ENCODE measurements at regions not wholly inside any gene's neighbourhood (a gene's known extent, or its start where the extent isn't known, plus 50 kb on each side); places are given as distances from the start of the nearest gene placed in this dataset.

- TF ChIP-seq ZBTB26 (tag by site-specific recombination; optimal IDR thresholded peaks at IDR 0.05): no peak
- no peak for TF ChIP-seq ZNF623 (tag by site-specific recombination; IDR thresholded peaks at IDR 0.05)
- no peak for TF ChIP-seq ZNF777 (tag by site-specific recombination; IDR thresholded peaks at IDR 0.05; ENCODE audit: borderline replicate concordance)
- TF ChIP-seq ZNF521 (tag by site-specific recombination; IDR thresholded peaks at IDR 0.05): no peak
- TF ChIP-seq ZNF747 (tag by site-specific recombination; IDR thresholded peaks at IDR 0.05): no peak
- TF ChIP-seq ZNF837 (tag by site-specific recombination; IDR thresholded peaks at IDR 0.05): no peak
- no peak for TF ChIP-seq ZNF18 (tag by site-specific recombination; IDR thresholded peaks at IDR 0.05)
- no peak for TF ChIP-seq ZNF510 (tag by site-specific recombination; IDR thresholded peaks at IDR 0.05; ENCODE audit: insufficient replicate concordance)
- TF ChIP-seq KLF8 (tag by site-specific recombination; IDR thresholded peaks at IDR 0.05): no peak
- no peak for TF ChIP-seq ZNF211 (tag by site-specific recombination; IDR thresholded peaks at IDR 0.05; ENCODE audit: low read depth)
- no peak for TF ChIP-seq ZNF658 (tag by site-specific recombination; IDR thresholded peaks at IDR 0.05)
Measured at GRCh38 chr11:71081704-71082230, 170.6 kb downstream of the SHANK2 start (continued).

- Histone ChIP-seq H3K36me3 (ENCODE audit: control insufficient read depth in 2 of 2, insufficient read depth in 1 of 2, low read length in 2 of 2) (no peaks in the 10 kb centered on the region), H3K27ac (ENCODE audit: extremely low read depth, low read depth, low read length) (no peak overlapping the region), H3K4me1 (ENCODE audit: control insufficient read depth, insufficient read depth, low read length) (no peaks in the 10 kb centered on the region), H3K9me3 (ENCODE audit: control insufficient read depth, insufficient read depth, low read depth, low read length) (no peaks in the 10 kb centered on the region), H3K4me3 (ENCODE audit: low read depth, low read length) (no peak overlapping the region)
- ChIA-PET POLR2A (no interaction called here), CTCF (interaction anchor here (0.7 to 1.7 kb wide), 6 partner anchors 258 to 1687 kb away, joined by 3 to 6 read pairs (median 3); no protein-coding TSS in a partner anchor)
- TF ChIP-seq CTCF (tag by site-specific recombination; IDR thresholded peaks at IDR 0.05): peak; percentile 43
- no peak for TF ChIP-seq ZNF488 (tag by site-specific recombination; IDR thresholded peaks at IDR 0.05)
- no peak for TF ChIP-seq ZNF621 (tag by site-specific recombination; IDR thresholded peaks at IDR 0.05)
- TF ChIP-seq ZNF449 (tag by site-specific recombination; IDR thresholded peaks at IDR 0.05): no peak
- TF ChIP-seq ZIC2 (tag by site-specific recombination; IDR thresholded peaks at IDR 0.05): peak; percentile 77
- no peak for TF ChIP-seq ZNF157 (tag by site-specific recombination; IDR thresholded peaks at IDR 0.05)
- TF ChIP-seq ZNF654 (tag by site-specific recombination; IDR thresholded peaks at IDR 0.05; ENCODE audit: low read depth): peak; percentile 42
- TF ChIP-seq HOXA7 (CRISPR knock-in tag; IDR thresholded peaks at IDR 0.05; ENCODE audit: borderline replicate concordance): no peak
- TF ChIP-seq ZNF529 (tag by site-specific recombination; IDR thresholded peaks at IDR 0.05; ENCODE audit: insufficient replicate concordance): no peak
- TF ChIP-seq GLI4 (tag by site-specific recombination; IDR thresholded peaks at IDR 0.05): no peak
- TF ChIP-seq EGR2 (tag by site-specific recombination; IDR thresholded peaks at IDR 0.05; ENCODE audit: low read depth): no peak
- TF ChIP-seq GLIS1 (tag by site-specific recombination; IDR thresholded peaks at IDR 0.05): peak; percentile 67
- TF ChIP-seq ZNF341 (tag by site-specific recombination; IDR thresholded peaks at IDR 0.05; ENCODE audit: low read depth): peak; percentile 44
- TF ChIP-seq ZFHX2 (tag by site-specific recombination; conservative IDR thresholded peaks at IDR 0.05): no peak
- no peak for TF ChIP-seq ZNF629 (tag by site-specific recombination; IDR thresholded peaks at IDR 0.05)
- no peak for TF ChIP-seq ZSCAN5A (tag by site-specific recombination; IDR thresholded peaks at IDR 0.05)
- TF ChIP-seq ZNF76 (tag by site-specific recombination; IDR thresholded peaks at IDR 0.05; ENCODE audit: borderline replicate concordance, low read depth): no peak
- TF ChIP-seq SP2 (tag by site-specific recombination; IDR thresholded peaks at IDR 0.05): no peak
Measured at GRCh38 chr11:71080239-71081097, 171.9 kb downstream of the SHANK2 start.

Measured in HEK293 (cell line).